ENCODE measurements at regions not wholly inside any gene's neighbourhood (a gene's known extent, or its start where the extent isn't known, plus 50 kb on each side); places are given as distances from the start of the nearest gene placed in this dataset.

- H3K4me1 ChIP-seq (ENCODE audit: control insufficient read depth in 2 of 3, insufficient read depth in 2 of 3, low read depth in 1 of 3, low read length in 3 of 3): peaks cover 0 to 2% (median 0%) of the 10 kb centered on the region in 3 donors
- intact Hi-C loops (cut with DNase I): no loop called here
Observed at GRCh38 chr2:176751314-176752227, 461.0 kb upstream of the HNRNPA3 start.

GRCh38 chr2:176752295-176752694 lies 460.3 kb upstream of the HNRNPA3 start:
- H3K27ac ChIP-seq (ENCODE audit: low read depth in 2 of 2, low read length in 2 of 2): no peak overlapping the region
- no peak overlapping the region for H3K4me3 ChIP-seq (ENCODE audit: low read length in 3 of 3)
- H3K36me3 ChIP-seq (ENCODE audit: control insufficient read depth in 2 of 3, insufficient read depth in 3 of 3, low read length in 3 of 3): no peaks in the 10 kb centered on the region
- H3K9ac ChIP-seq (ENCODE audit: low read length in 3 of 3): no peak overlapping the region
- H3K4me1 ChIP-seq (ENCODE audit: control insufficient read depth in 2 of 3, insufficient read depth in 2 of 3, low read depth in 1 of 3, low read length in 3 of 3): no peaks in the 10 kb centered on the region
- no peaks in the 10 kb centered on the region for H3K9me3 ChIP-seq (ENCODE audit: control insufficient read depth in 2 of 3, insufficient read depth in 1 of 3, low read length in 3 of 3)
- no peak for TF ChIP-seq CTCF (IDR thresholded peaks at IDR 0.05; ENCODE audit: borderline replicate concordance, extremely low read depth, insufficient read depth)
- intact Hi-C loops (cut with DNase I): no loop called here
- DNase-seq: no peak
- no peak for FAIRE-seq
- H3K27me3 ChIP-seq (ENCODE audit: control insufficient read depth, insufficient read depth, low read length): no peaks in the 10 kb centered on the region

More at GRCh38 chr2:176751314-176752227, 461.0 kb upstream of the HNRNPA3 start:
- DNase-seq (no peak), FAIRE-seq (no peak)
- H3K9me3 ChIP-seq (ENCODE audit: control insufficient read depth in 2 of 3, insufficient read depth in 1 of 3, low read length in 3 of 3): no peaks in the 10 kb centered on the region
- H3K36me3 ChIP-seq (ENCODE audit: control insufficient read depth in 2 of 3, insufficient read depth in 3 of 3, low read length in 3 of 3): no peaks in the 10 kb centered on the region
- no peak overlapping the region for H3K27ac ChIP-seq (ENCODE audit: low read depth in 2 of 2, low read length in 2 of 2)
- H3K9ac ChIP-seq (ENCODE audit: low read length in 3 of 3): no peak overlapping the region
- no peak for TF ChIP-seq CTCF (IDR thresholded peaks at IDR 0.05; ENCODE audit: borderline replicate concordance, extremely low read depth, insufficient read depth)
- no peak overlapping the region for H3K4me3 ChIP-seq (ENCODE audit: low read length in 3 of 3)
- H3K27me3 ChIP-seq (ENCODE audit: control insufficient read depth, insufficient read depth, low read length): no peaks in the 10 kb centered on the region

GRCh38 chr2:176753205-176753604 lies 459.4 kb upstream of the HNRNPA3 start:
- no peaks in the 10 kb centered on the region for H3K9me3 ChIP-seq (ENCODE audit: control insufficient read depth in 2 of 3, insufficient read depth in 1 of 3, low read length in 3 of 3)
- no peaks in the 10 kb centered on the region for H3K36me3 ChIP-seq (ENCODE audit: control insufficient read depth in 2 of 3, insufficient read depth in 3 of 3, low read length in 3 of 3)
- no peak overlapping the region for H3K27ac ChIP-seq (ENCODE audit: low read depth in 2 of 2, low read length in 2 of 2)
- intact Hi-C loops (cut with DNase I): no loop called here
- TF ChIP-seq CTCF (IDR thresholded peaks at IDR 0.05; ENCODE audit: borderline replicate concordance, extremely low read depth, insufficient read depth): no peak
- no peak overlapping the region for H3K4me3 ChIP-seq (ENCODE audit: low read length in 3 of 3)
- H3K27me3 ChIP-seq (ENCODE audit: control insufficient read depth, insufficient read depth, low read length): no peaks in the 10 kb centered on the region
- no peak overlapping the region for H3K9ac ChIP-seq (ENCODE audit: low read length in 3 of 3)
- no peak for DNase-seq
- no peaks in the 10 kb centered on the region for H3K4me1 ChIP-seq (ENCODE audit: control insufficient read depth in 2 of 3, insufficient read depth in 2 of 3, low read depth in 1 of 3, low read length in 3 of 3)
- FAIRE-seq: no peak
